Parathyroid adenoma (tissue), 2 donors: ENCODE measurements at regions not wholly inside any gene's neighbourhood (a gene's known extent, or its start where the extent isn't known, plus 50 kb on each side); places are given as distances from the start of the nearest gene placed in this dataset.

Source experiments
- H2AFZ ChIP-seq: fragments of 300-600 bp; sonication (generic); one replicate; pipeline ENCODE4 v1.7.0; 2017; ENCODE audit warnings: antibody characterized with exemption, mild to moderate bottlenecking
- H3K27ac ChIP-seq: fragments of 300-600 bp; sonication (generic); one replicate; pipeline ENCODE4 v1.7.0; 2017
- H3K27me3 ChIP-seq: fragments of 300-600 bp; sonication (generic); one replicate; pipeline ENCODE4 v1.7.0; 2017; ENCODE audit warnings: low read length; ENCODE audit not compliant: control insufficient read depth, insufficient read depth
- H3K36me3 ChIP-seq: fragments of 300-600 bp; sonication (generic); one replicate; pipeline ENCODE4 v1.7.0; 2017; ENCODE audit warnings: low read length; ENCODE audit not compliant: control insufficient read depth, insufficient read depth
- H3K4me1 ChIP-seq: fragments of 300-600 bp; sonication (generic); one replicate; pipeline ENCODE4 v1.7.0; 2017; ENCODE audit warnings: control low read depth
- H3K4me2 ChIP-seq: fragments of 300-600 bp; sonication (generic); one replicate; pipeline ENCODE4 v1.7.0; 2017; ENCODE audit warnings: low read length
- H3K4me3 ChIP-seq: fragments of 300-600 bp; sonication (generic); one replicate; pipeline ENCODE4 v1.7.0; 2017; ENCODE audit warnings: low read depth, low read length
- H3K79me2 ChIP-seq: fragments of 300-600 bp; sonication (generic); one replicate; pipeline ENCODE4 v1.7.0; 2017; ENCODE audit warnings: control low read depth
- H3K9ac ChIP-seq: fragments of 300-600 bp; sonication (generic); one replicate; pipeline ENCODE4 v1.7.0; 2017; ENCODE audit warnings: mild to moderate bottlenecking
- H3K9me3 ChIP-seq: fragments of 300-600 bp; sonication (generic); one replicate; pipeline ENCODE4 v1.7.0; 2017; ENCODE audit warnings: low read length; ENCODE audit not compliant: control insufficient read depth
- TF ChIP-seq, protein P1 (sequence below): fragments of 300-600 bp; sonication (generic); IDR thresholded peaks from one replicate; pipeline ENCODE4 v1.7.0; 2017; ENCODE audit warnings: antibody characterized with exemption, mild to moderate bottlenecking
- donor health status: primary hyperparathyroidism.

DNA sequence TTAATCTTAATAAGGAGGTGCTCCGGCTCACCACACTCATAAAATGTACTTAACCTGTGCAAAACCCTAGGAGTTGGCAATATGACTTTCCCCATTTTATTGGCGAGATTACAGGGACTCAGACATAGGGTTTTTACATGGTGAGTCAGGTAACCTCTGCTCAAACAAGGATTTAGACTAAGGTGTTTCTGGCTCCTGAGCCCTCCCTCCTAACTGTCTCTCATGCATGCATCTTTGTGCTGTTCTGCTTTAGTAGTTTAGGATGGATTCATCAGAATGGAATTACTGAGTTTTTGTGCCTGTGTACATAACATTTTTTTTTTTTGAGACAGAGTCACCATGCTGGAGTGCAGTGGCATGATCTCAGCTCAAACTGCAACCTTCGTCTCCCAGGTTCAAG is 993.3 kb upstream of the TMEM132C start:
- H3K9ac ChIP-seq = no peak overlapping the region

DNA sequence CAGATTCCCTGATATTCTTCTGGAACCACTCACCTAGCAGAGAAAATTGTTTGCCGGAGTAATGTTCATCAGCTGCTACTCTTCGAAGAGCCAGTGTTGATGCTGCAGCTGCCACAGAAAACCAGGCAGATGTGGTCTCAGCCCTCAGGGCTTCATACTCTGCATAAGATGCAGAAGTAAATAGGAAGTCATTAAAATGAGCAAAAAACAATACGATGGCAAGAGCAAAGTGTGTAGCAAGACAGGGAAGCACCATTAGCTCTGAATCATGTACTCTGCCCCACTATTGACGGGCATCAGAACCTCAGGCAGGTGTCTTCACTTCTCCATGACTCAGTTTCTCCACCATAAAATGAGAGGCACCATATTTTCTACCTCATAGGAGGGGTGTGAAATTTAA is 991.6 kb upstream of the TMEM132C start:
- H3K36me3 ChIP-seq = no peaks in the 10 kb centered on the region
- no peak overlapping the region for H2AFZ ChIP-seq
- no peak overlapping the region for H3K27ac ChIP-seq
- no peaks in the 10 kb centered on the region for H3K9me3 ChIP-seq
- H3K27me3 ChIP-seq = no peaks in the 10 kb centered on the region
- no peak overlapping the region for H3K9ac ChIP-seq
- no peak overlapping the region for H3K4me3 ChIP-seq
- TF ChIP-seq, protein P1, sequence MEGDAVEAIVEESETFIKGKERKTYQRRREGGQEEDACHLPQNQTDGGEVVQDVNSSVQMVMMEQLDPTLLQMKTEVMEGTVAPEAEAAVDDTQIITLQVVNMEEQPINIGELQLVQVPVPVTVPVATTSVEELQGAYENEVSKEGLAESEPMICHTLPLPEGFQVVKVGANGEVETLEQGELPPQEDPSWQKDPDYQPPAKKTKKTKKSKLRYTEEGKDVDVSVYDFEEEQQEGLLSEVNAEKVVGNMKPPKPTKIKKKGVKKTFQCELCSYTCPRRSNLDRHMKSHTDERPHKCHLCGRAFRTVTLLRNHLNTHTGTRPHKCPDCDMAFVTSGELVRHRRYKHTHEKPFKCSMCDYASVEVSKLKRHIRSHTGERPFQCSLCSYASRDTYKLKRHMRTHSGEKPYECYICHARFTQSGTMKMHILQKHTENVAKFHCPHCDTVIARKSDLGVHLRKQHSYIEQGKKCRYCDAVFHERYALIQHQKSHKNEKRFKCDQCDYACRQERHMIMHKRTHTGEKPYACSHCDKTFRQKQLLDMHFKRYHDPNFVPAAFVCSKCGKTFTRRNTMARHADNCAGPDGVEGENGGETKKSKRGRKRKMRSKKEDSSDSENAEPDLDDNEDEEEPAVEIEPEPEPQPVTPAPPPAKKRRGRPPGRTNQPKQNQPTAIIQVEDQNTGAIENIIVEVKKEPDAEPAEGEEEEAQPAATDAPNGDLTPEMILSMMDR = no peak
- H3K4me1 ChIP-seq = no peaks in the 10 kb centered on the region
- H3K4me2 ChIP-seq = no peak overlapping the region
- H3K79me2 ChIP-seq = no peaks in the 10 kb centered on the region

More for the DNA sequence above, 993.3 kb upstream of the TMEM132C start:
- H3K9me3 ChIP-seq = no peaks in the 10 kb centered on the region
- no peaks in the 10 kb centered on the region for H3K27me3 ChIP-seq
- TF ChIP-seq, protein P1 = no peak
- no peak overlapping the region for H3K27ac ChIP-seq
- no peak overlapping the region for H3K4me2 ChIP-seq
- H3K4me1 ChIP-seq = no peaks in the 10 kb centered on the region
- H2AFZ ChIP-seq = no peak overlapping the region
- H3K4me3 ChIP-seq = no peak overlapping the region
- no peaks in the 10 kb centered on the region for H3K79me2 ChIP-seq
- no peaks in the 10 kb centered on the region for H3K36me3 ChIP-seq

DNA sequence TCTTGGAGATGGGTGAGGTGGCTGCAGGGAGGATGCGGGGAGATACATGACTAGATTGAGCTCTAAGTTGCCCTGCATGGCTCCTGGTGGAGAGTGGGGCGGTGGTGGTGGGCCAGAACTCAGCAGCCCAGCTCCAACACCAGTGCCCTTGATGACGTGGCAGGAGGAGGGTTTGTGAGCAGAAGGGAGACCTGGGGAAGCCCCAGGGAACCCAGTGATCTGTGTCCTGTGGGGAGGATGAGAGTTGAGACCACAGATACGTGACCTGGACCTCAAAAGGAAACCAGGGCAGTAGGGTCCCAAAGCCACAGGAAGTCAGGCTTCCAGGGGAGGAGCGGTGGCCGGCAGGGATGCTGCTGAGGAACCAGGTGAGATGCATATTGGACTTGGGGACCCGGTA is 989.1 kb upstream of the TMEM132C start:
- Histone ChIP-seq H3K36me3 (no peaks in the 10 kb centered on the region), H3K79me2 (no peaks in the 10 kb centered on the region), H3K4me2 (no peak overlapping the region), H3K4me1 (no peaks in the 10 kb centered on the region), H3K27ac (no peak overlapping the region), H2AFZ (no peak overlapping the region), H3K27me3 (no peaks in the 10 kb centered on the region), H3K9ac (no peak overlapping the region), H3K4me3 (no peak overlapping the region), H3K9me3 (no peaks in the 10 kb centered on the region)
- TF ChIP-seq, protein P1 = no peak

DNA sequence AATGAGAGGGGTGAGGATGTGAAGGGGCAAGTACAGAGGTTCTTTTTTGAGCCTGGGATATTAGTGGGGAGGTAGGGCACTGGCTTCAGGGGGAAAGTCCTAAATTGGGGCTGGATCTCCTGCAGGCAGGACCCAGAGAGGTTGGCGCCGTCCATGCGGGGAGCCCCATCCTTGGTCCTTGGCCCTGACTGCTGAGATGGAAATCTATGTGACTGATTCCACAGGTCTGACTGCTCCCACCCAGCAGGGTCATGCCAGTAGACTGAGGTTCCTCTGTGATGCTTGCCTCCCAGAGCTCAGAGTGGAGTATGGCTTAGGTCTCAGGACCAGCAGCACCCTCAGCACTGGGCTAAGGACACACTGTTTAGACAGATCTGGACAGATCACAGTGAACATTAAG is 988.6 kb upstream of the TMEM132C start:
- no peak overlapping the region for H3K4me3 ChIP-seq
- no peaks in the 10 kb centered on the region for H3K27me3 ChIP-seq
- H2AFZ ChIP-seq = no peak overlapping the region
- no peaks in the 10 kb centered on the region for H3K4me1 ChIP-seq
- TF ChIP-seq, protein P1 = no peak
- no peaks in the 10 kb centered on the region for H3K36me3 ChIP-seq
- no peak overlapping the region for H3K27ac ChIP-seq
- no peak overlapping the region for H3K9ac ChIP-seq
- no peaks in the 10 kb centered on the region for H3K79me2 ChIP-seq
- H3K9me3 ChIP-seq = no peaks in the 10 kb centered on the region
- no peak overlapping the region for H3K4me2 ChIP-seq

DNA sequence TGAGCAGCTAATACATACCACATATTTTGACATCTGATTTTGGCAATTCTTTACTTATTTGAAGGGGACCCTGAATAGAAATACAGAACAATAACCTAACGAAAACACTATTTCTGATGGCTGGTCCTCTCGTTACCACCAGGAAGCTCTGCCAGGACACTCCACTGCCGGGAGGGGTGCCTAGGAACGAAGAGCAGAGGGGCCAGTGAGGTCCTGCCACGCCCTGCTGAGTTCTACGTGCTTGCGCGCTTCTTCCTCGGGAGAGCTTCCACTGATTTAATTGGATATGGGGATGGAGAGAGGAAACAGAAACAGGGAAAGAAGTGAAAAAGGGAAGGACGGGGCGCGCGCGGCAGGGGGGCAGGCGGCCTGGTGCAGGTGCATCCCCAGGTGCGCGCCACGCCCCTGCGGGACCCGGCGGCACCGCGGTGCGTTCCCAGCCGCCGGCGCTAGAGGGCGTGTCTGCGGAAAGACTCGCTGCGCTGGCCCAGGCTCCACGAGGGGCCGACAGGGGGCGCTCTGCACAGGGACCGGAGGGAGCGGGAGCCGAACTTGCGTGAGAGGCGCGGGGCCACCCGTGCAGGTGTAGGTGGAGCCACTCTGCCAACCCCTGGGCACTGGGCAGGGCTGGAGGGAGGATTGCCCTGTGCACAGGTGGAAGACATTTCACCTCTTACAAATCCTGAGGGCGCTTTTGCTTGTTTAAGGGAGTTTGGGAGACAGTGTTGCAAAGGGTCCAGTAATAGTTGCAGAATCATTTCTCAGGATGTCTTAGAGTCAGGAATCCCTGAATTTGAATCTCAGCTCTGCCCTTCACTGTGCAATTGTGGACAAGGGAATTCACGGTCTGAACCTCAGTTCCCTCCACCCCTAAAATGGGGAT is 986.3 kb upstream of the TMEM132C start:
- Histone ChIP-seq H3K9ac (no peak overlapping the region), H3K4me2 (no peak overlapping the region), H2AFZ (no peak overlapping the region), H3K4me3 (no peak overlapping the region), H3K79me2 (no peaks in the 10 kb centered on the region), H3K27me3 (no peaks in the 10 kb centered on the region), H3K27ac (no peak overlapping the region), H3K4me1 (no peaks in the 10 kb centered on the region), H3K9me3 (no peaks in the 10 kb centered on the region), H3K36me3 (no peaks in the 10 kb centered on the region)
- TF ChIP-seq, protein P1 = peak; percentile 64
